ENCODE measurements at regions not wholly inside any gene's neighbourhood (a gene's known extent, or its start where the extent isn't known, plus 50 kb on each side); places are given as distances from the start of the nearest gene placed in this dataset.

- H3K36me3 ChIP-seq: peaks cover 0 to 16% (median 2%) of the 10 kb centered on the region in 4 donors
- 33 to 67% (median 46%) methylated on average over 3 of the region's 3 CpGs for WGBS, 5 donors
- H3K4me1 ChIP-seq: no peaks in the 10 kb centered on the region
- no peak for TF ChIP-seq POLR2AphosphoS5 (IDR thresholded peaks at IDR 0.05)
- TF ChIP-seq POLR2A (IDR thresholded peaks at IDR 0.05): no peak
- TF ChIP-seq EP300 (IDR thresholded peaks at IDR 0.05): no peak
- no peak for TF ChIP-seq CTCF (IDR thresholded peaks at IDR 0.05)
- peaks cover 0 to 7% (median 0%) of the 10 kb centered on the region in 4 donors for H3K9me3 ChIP-seq
- no peak overlapping the region for H3K27ac ChIP-seq
- intact Hi-C loops (cut with DNase I; ENCODE audit: low total_unique reads): no loop called here
- H3K4me3 ChIP-seq: no peak overlapping the region
- peak in 1 of 2 donors; percentile 23 for DNase-seq
- H3K27me3 ChIP-seq: peaks cover 0 to 5% (median 0%) of the 10 kb centered on the region in 3 donors
Observed at GRCh38 chrX:55142206-55142918, 53.5 kb downstream of the PAGE2 start.

- 30 to 56% (median 53%) methylated on average over 6 of the region's 6 CpGs for WGBS, 5 donors
- no peak overlapping the region for H3K4me3 ChIP-seq
- peaks cover 0 to 16% (median 2%) of the 10 kb centered on the region in 4 donors for H3K36me3 ChIP-seq
- peaks cover 0 to 5% (median 0%) of the 10 kb centered on the region in 3 donors for H3K27me3 ChIP-seq
- TF ChIP-seq CTCF (IDR thresholded peaks at IDR 0.05) (no peak), POLR2AphosphoS5 (IDR thresholded peaks at IDR 0.05) (no peak), EP300 (IDR thresholded peaks at IDR 0.05) (no peak), POLR2A (IDR thresholded peaks at IDR 0.05) (no peak)
- intact Hi-C loops (cut with DNase I; ENCODE audit: low total_unique reads): no loop called here
- no peak for DNase-seq
- H3K27ac ChIP-seq: no peak overlapping the region
- peaks cover 0 to 7% (median 0%) of the 10 kb centered on the region in 4 donors for H3K9me3 ChIP-seq
- H3K4me1 ChIP-seq: no peaks in the 10 kb centered on the region
Observed at GRCh38 chrX:55142919-55143310, 54.1 kb downstream of the PAGE2 start.

GRCh38 chrX:55143621-55144020 lies 54.8 kb downstream of the PAGE2 start:
- Histone ChIP-seq H3K36me3 (peaks cover 0 to 16% (median 2%) of the 10 kb centered on the region in 4 donors), H3K27ac (no peak overlapping the region), H3K4me3 (no peak overlapping the region), H3K4me1 (no peaks in the 10 kb centered on the region), H3K9me3 (peaks cover 0 to 7% (median 0%) of the 10 kb centered on the region in 4 donors), H3K27me3 (peaks cover 0 to 5% (median 0%) of the 10 kb centered on the region in 3 donors)
- no peak for TF ChIP-seq EP300 (IDR thresholded peaks at IDR 0.05)
- TF ChIP-seq POLR2AphosphoS5 (IDR thresholded peaks at IDR 0.05): no peak
- no peak for TF ChIP-seq POLR2A (IDR thresholded peaks at IDR 0.05)
- no peak for TF ChIP-seq CTCF (IDR thresholded peaks at IDR 0.05)
- intact Hi-C loops (cut with DNase I; ENCODE audit: low total_unique reads): no loop called here
- 49 to 63% (median 54%) methylated on average over 2 of the region's 2 CpGs for WGBS, 5 donors
- DNase-seq: no peak

- peaks cover 0 to under 1% (median 0%) of the 10 kb centered on the region in 3 donors for H3K27me3 ChIP-seq
Observed at GRCh38 chrX:55144697-55145096, 55.9 kb downstream of the PAGE2 start.

More at GRCh38 chrX:55144697-55145096, 55.9 kb downstream of the PAGE2 start:
- Histone ChIP-seq H3K4me3 (no peak overlapping the region), H3K36me3 (peaks cover 0 to 16% (median 2%) of the 10 kb centered on the region in 4 donors), H3K4me1 (no peaks in the 10 kb centered on the region), H3K27ac (no peak overlapping the region), H3K9me3 (peaks cover 0 to 2% (median 0%) of the 10 kb centered on the region in 4 donors)
- 54 to 81% (median 67%) methylated on average over 2 of the region's 2 CpGs for WGBS, 5 donors
- no peak for TF ChIP-seq CTCF (IDR thresholded peaks at IDR 0.05)
- no peak for TF ChIP-seq POLR2AphosphoS5 (IDR thresholded peaks at IDR 0.05)
- no peak for TF ChIP-seq EP300 (IDR thresholded peaks at IDR 0.05)
- no peak for TF ChIP-seq POLR2A (IDR thresholded peaks at IDR 0.05)
- DNase-seq: no peak
- intact Hi-C loops (cut with DNase I; ENCODE audit: low total_unique reads): no loop called here
